Liver (tissue), 8 donors: ENCODE measurements at regions not wholly inside any gene's neighbourhood (a gene's known extent, or its start where the extent isn't known, plus 50 kb on each side); places are given as distances from the start of the nearest gene placed in this dataset.

Experiments used
- DNase-seq: peaks from one replicate; pipeline ENCODE4 v3.0.0-alpha.2; 2017; ENCODE audit warnings: low spot score
- H3K27ac ChIP-seq, 2 donors: one replicate each; pipeline ENCODE4 v1.7.0; 2013; ENCODE audit warnings: inconsistent platforms in 2 of 2, low read length in 2 of 2, control low read depth in 1 of 2, low read depth in 1 of 2, mild to moderate bottlenecking in 1 of 2
- H3K27me3 ChIP-seq, 4 donors: one replicate each; pipeline versions ENCODE4 v1.6.1 to v1.7.0; 2013; ENCODE audit warnings: low read length in 3 of 4, inconsistent platforms in 1 of 4, mild to moderate bottlenecking in 1 of 4, moderate library complexity in 1 of 4; ENCODE audit not compliant: control insufficient read depth in 4 of 4, insufficient read depth in 4 of 4
- H3K36me3 ChIP-seq, 4 donors: one replicate each; pipeline versions ENCODE4 v1.6.1 to v1.7.0; 2013; ENCODE audit warnings: low read length in 3 of 4, mild to moderate bottlenecking in 3 of 4, low read depth in 1 of 4, moderate library complexity in 1 of 4; ENCODE audit not compliant: control insufficient read depth in 4 of 4, insufficient read depth in 3 of 4
- H3K4me1 ChIP-seq, 4 donors: one replicate each; pipeline versions ENCODE4 v1.6.1 to v1.7.0; 2013; ENCODE audit warnings: low read length in 3 of 4, mild to moderate bottlenecking in 3 of 4, moderate library complexity in 1 of 4; ENCODE audit not compliant: control insufficient read depth in 4 of 4, insufficient read depth in 4 of 4
- H3K4me3 ChIP-seq, 3 donors: one replicate each; pipeline versions ENCODE4 v1.6.1 to v1.7.0; 2013; ENCODE audit warnings: low read length in 3 of 3, control low read depth in 1 of 3, low read depth in 1 of 3, mild to moderate bottlenecking in 1 of 3
- H3K9ac ChIP-seq, 2 donors: one replicate each; pipeline ENCODE4 v1.7.0; 2013; ENCODE audit warnings: low read length in 2 of 2, mild to moderate bottlenecking in 2 of 2, moderate library complexity in 2 of 2, control low read depth in 1 of 2, low read depth in 1 of 2
- H3K9me3 ChIP-seq, 4 donors: one replicate each; pipeline versions ENCODE4 v1.6.1 to v1.7.0; 2013; ENCODE audit warnings: low read length in 3 of 4; ENCODE audit not compliant: control insufficient read depth in 4 of 4
- JUND ChIP-seq, 2 donors: IDR thresholded peaks; 2 replicates each; pipeline ENCODE4 v1.6.1; 2016; ENCODE audit warnings: antibody characterized with exemption in 2 of 2
- NR2F2 ChIP-seq: IDR thresholded peaks from 2 replicates; pipeline ENCODE4 v1.6.1; 2016; ENCODE audit warnings: antibody characterized with exemption
- RAD21 ChIP-seq, 2 donors: IDR thresholded peaks; 2 replicates each; pipeline ENCODE4 v1.6.1; 2016; ENCODE audit warnings: antibody characterized with exemption in 2 of 2, mild to moderate bottlenecking in 2 of 2
- RXRA ChIP-seq, 2 donors: IDR thresholded peaks; 2 replicates each; pipeline ENCODE4 v1.6.1; 2017 to 2018; ENCODE audit warnings: antibody characterized with exemption in 2 of 2, mild to moderate bottlenecking in 1 of 2
- SP1 ChIP-seq: IDR thresholded peaks from 2 replicates; pipeline ENCODE4 v1.6.1; 2018; ENCODE audit warnings: antibody characterized with exemption, mild to moderate bottlenecking
- YY1 ChIP-seq: IDR thresholded peaks from 2 replicates; pipeline ENCODE4 v1.6.1; 2016; ENCODE audit warnings: antibody characterized with exemption, mild to moderate bottlenecking
- WGBS: extraction: QIAGEN DNeasy Blood & Tissue Kit; methylation state at CpG from one replicate; pipeline ENCODE4 v1.1.7; 2013; 5-methylcytosine and 5-hydroxymethylcytosine counted together
- TF ChIP-seq, protein P1 (sequence below): IDR thresholded peaks from 2 replicates; pipeline ENCODE4 v1.6.1; 2016; ENCODE audit warnings: antibody characterized with exemption, mild to moderate bottlenecking
- TF ChIP-seq, protein P2 (sequence below): fragments of 150-350 bp; IDR thresholded peaks from 2 replicates; pipeline ENCODE4 v1.5.1; 2017; ENCODE audit warnings: improper control_type of control experiment, low read depth, low read length; ENCODE audit not compliant: missing input control
- TF ChIP-seq, protein P3 (sequence below): IDR thresholded peaks from 2 replicates; pipeline ENCODE4 v1.6.1; 2016; ENCODE audit warnings: antibody characterized with exemption
- TF ChIP-seq, protein P4 (sequence below): IDR thresholded peaks from 2 replicates; pipeline ENCODE4 v1.6.1; 2016; ENCODE audit warnings: antibody characterized with exemption
- donor health status: healthy.
- donor health status: healthy.
- donor health status: healthy.
- donor health status: healthy.
- donor health status: healthy.

DNA sequence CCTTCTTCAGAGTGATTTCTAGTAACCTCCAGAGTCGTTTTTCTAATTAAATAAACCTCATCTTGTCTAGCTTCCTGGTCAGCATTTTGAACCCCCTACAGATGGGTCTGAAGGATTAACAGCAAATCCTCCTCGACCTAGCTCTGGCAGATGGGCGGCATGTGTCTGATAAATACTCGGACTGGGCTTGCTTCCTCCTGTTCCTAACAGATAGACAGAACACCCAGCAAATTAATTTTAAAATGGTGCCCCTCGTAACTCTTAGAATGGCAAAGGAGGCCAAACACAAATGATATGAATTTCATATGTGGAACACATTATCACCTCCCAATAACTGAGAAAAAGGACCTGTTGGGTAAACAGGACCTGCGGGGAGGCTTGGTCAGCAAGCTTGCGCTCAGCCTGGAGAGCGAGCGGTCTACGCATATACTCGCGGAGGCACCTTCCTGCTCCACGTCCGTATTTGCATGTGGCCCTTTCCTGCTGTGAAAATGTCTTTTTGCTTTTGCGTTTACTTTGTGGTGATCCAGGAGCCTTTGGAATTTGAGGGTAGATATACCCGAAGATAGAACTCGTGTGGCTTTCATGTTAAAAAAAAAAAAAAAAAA is 79.6 kb downstream of the OTX2 start (continued):
- TF ChIP-seq, protein P1, sequence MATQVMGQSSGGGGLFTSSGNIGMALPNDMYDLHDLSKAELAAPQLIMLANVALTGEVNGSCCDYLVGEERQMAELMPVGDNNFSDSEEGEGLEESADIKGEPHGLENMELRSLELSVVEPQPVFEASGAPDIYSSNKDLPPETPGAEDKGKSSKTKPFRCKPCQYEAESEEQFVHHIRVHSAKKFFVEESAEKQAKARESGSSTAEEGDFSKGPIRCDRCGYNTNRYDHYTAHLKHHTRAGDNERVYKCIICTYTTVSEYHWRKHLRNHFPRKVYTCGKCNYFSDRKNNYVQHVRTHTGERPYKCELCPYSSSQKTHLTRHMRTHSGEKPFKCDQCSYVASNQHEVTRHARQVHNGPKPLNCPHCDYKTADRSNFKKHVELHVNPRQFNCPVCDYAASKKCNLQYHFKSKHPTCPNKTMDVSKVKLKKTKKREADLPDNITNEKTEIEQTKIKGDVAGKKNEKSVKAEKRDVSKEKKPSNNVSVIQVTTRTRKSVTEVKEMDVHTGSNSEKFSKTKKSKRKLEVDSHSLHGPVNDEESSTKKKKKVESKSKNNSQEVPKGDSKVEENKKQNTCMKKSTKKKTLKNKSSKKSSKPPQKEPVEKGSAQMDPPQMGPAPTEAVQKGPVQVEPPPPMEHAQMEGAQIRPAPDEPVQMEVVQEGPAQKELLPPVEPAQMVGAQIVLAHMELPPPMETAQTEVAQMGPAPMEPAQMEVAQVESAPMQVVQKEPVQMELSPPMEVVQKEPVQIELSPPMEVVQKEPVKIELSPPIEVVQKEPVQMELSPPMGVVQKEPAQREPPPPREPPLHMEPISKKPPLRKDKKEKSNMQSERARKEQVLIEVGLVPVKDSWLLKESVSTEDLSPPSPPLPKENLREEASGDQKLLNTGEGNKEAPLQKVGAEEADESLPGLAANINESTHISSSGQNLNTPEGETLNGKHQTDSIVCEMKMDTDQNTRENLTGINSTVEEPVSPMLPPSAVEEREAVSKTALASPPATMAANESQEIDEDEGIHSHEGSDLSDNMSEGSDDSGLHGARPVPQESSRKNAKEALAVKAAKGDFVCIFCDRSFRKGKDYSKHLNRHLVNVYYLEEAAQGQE, result no peak
- TF ChIP-seq SP1, result no peak

DNA sequence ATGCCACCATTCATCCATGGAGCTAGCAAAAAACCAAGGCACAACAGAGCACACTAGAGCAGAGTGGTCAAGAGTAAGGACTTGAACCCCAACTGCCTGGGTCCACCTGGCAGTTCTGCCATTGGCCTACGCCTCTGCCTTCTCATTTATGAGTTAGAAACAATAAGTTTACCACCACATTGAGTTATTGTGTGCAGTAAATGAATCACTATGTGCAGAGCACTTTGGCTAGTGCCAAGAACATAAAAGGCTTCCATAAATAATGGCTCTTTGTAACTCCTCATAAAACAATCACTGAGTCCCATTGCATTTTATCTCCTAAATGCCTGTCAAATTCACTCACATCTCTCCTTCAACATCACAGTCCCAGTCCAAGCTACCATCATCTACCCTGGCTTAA is 86.3 kb downstream of the OTX2 start:
- DNase-seq, result no peak
- no peak overlapping the region for H3K9ac ChIP-seq

DNA sequence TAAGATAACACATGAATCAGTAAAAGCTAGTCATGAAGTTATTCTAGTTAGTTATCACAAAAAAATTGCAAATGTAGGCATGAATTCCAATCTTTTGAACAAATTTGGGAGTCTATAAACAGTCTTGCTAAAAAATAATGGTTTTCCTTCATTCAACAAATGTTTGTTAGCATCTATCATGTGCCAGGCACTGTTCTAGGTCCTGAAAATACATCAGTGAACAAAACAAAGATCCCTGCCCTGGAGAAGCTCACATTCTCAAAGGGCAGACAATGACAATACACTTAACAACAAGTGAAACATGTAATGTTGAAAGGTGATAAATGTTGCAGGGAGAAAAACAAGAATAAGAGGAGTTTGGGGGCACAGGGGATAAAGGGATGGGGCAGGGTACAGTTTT is 86.9 kb downstream of the OTX2 start:
- Histone ChIP-seq H3K36me3 (no peaks in the 10 kb centered on the region), H3K9ac (no peak overlapping the region), H3K9me3 (no peaks in the 10 kb centered on the region), H3K4me3 (no peak overlapping the region), H3K27ac (no peak overlapping the region), H3K4me1 (no peaks in the 10 kb centered on the region), H3K27me3 (peaks cover 0 to 4% (median 0%) of the 10 kb centered on the region in 4 donors)
- no peak for DNase-seq
- no peak for TF ChIP-seq RAD21 (IDR thresholded peaks at IDR 0.05)
- TF ChIP-seq, protein P2, sequence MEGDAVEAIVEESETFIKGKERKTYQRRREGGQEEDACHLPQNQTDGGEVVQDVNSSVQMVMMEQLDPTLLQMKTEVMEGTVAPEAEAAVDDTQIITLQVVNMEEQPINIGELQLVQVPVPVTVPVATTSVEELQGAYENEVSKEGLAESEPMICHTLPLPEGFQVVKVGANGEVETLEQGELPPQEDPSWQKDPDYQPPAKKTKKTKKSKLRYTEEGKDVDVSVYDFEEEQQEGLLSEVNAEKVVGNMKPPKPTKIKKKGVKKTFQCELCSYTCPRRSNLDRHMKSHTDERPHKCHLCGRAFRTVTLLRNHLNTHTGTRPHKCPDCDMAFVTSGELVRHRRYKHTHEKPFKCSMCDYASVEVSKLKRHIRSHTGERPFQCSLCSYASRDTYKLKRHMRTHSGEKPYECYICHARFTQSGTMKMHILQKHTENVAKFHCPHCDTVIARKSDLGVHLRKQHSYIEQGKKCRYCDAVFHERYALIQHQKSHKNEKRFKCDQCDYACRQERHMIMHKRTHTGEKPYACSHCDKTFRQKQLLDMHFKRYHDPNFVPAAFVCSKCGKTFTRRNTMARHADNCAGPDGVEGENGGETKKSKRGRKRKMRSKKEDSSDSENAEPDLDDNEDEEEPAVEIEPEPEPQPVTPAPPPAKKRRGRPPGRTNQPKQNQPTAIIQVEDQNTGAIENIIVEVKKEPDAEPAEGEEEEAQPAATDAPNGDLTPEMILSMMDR, result no peak
- TF ChIP-seq, protein P3, sequence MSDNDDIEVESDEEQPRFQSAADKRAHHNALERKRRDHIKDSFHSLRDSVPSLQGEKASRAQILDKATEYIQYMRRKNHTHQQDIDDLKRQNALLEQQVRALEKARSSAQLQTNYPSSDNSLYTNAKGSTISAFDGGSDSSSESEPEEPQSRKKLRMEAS, result no peak
- TF ChIP-seq NR2F2, result no peak
- TF ChIP-seq, protein P1, result no peak
- TF ChIP-seq YY1, result no peak
- TF ChIP-seq RXRA (IDR thresholded peaks at IDR 0.05), result no peak

More for the DNA sequence above, 86.3 kb downstream of the OTX2 start:
- H3K9me3 ChIP-seq, result no peaks in the 10 kb centered on the region
- TF ChIP-seq, protein P4, sequence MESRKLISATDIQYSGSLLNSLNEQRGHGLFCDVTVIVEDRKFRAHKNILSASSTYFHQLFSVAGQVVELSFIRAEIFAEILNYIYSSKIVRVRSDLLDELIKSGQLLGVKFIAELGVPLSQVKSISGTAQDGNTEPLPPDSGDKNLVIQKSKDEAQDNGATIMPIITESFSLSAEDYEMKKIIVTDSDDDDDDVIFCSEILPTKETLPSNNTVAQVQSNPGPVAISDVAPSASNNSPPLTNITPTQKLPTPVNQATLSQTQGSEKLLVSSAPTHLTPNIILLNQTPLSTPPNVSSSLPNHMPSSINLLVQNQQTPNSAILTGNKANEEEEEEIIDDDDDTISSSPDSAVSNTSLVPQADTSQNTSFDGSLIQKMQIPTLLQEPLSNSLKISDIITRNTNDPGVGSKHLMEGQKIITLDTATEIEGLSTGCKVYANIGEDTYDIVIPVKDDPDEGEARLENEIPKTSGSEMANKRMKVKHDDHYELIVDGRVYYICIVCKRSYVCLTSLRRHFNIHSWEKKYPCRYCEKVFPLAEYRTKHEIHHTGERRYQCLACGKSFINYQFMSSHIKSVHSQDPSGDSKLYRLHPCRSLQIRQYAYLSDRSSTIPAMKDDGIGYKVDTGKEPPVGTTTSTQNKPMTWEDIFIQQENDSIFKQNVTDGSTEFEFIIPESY, result no peak
- TF ChIP-seq YY1, result no peak
- TF ChIP-seq, protein P1, result no peak
- TF ChIP-seq JUND (IDR thresholded peaks at IDR 0.05), result no peak
- no peak for TF ChIP-seq NR2F2
- H3K4me3 ChIP-seq, result no peak overlapping the region
- no peaks in the 10 kb centered on the region for H3K36me3 ChIP-seq
- H3K4me1 ChIP-seq, result no peaks in the 10 kb centered on the region
- peaks cover 0 to 4% (median 0%) of the 10 kb centered on the region in 4 donors for H3K27me3 ChIP-seq
- no peak overlapping the region for H3K27ac ChIP-seq
- 66% methylated on average over 1 of the region's 1 CpG for WGBS
